HCT116 (cell line): ENCODE measurements at regions not wholly inside any gene's neighbourhood (a gene's known extent, or its start where the extent isn't known, plus 50 kb on each side); places are given as distances from the start of the nearest gene placed in this dataset.
"Not testable (repeated sequence)": the region's sequence is repeated elsewhere in the genome, so short reads cannot be mapped to it uniquely, and the experiment has no call there.

Experiments
- ATAC-seq: fragments of 200-7000 bp; cut with Tn5 transposase; 2 replicates; pipeline ENCODE4 v1.9.1; 2020; ENCODE audit warnings: mild to moderate bottlenecking, moderate library complexity
- BruUV-seq: library from RNA; stranded (reverse); fragments of 400-500 nt; replicated peaks from 2 replicates; lab custom pipeline; 2021; lab: Mats Ljungman, UMichigan
- CTCF ChIA-PET: fragments of 300-600 bp; sonication (Branson Sonifier 250); formaldehyde crosslinking; loops from one replicate; lab custom pipeline; 2021; ENCODE audit warnings: antibody characterized with exemption; lab: Charles Lee
- POLR2A ChIA-PET: fragments of 300-600, 350-600 bp; sonication (Branson Sonifier 250); formaldehyde crosslinking; loops from one replicate; lab custom pipeline; 2021; ENCODE audit warnings: antibody characterized with exemption; lab: Charles Lee
- RAD21 ChIA-PET, 2 experiments: fragments of 300-600 bp; sonication (Branson Sonifier 250); formaldehyde crosslinking; loops; one replicate each; lab custom pipeline; 2023; ENCODE audit warnings: low total read pairs in 2 of 2; ENCODE audit not compliant: uncharacterized antibody in 2 of 2, unreplicated experiment in 2 of 2, low non-redundant PET in 1 of 2; lab: Charles Lee
- DNase-seq: peaks from one replicate; pipeline ENCODE4 v3.0.0-alpha.2; 2010; ENCODE audit warnings: low read depth, low spot score
- H2AFZ ChIP-seq: fragments of 200-600 bp; shearing (Covaris generic), sonication (generic); 2 replicates; pipeline ENCODE4 v1.6.1; 2017; ENCODE audit warnings: low read depth, mixed run types, mixed read lengths, antibody characterized with exemption, low read length; ENCODE audit not compliant: poor library complexity, severe bottlenecking
- H3K27ac ChIP-seq: 2 replicates; pipeline ENCODE4 v1.5.1; 2012; ENCODE audit warnings: low read depth, low read length
- H3K27me3 ChIP-seq: fragments of 200-600 bp; sonication (generic); 2 replicates; pipeline ENCODE4 v1.6.1; 2016; ENCODE audit warnings: mixed run types, low read length, mixed read lengths; ENCODE audit not compliant: insufficient read depth
- H3K36me3 ChIP-seq, 2 experiments: fragments of 200-500 bp in 1 of 2; fragments of 200-600 bp in 1 of 2; sonication (Bioruptor generic) in 1 of 2; sonication (generic) in 1 of 2; 2 replicates each; pipeline versions ENCODE4 v1.5.1 to v1.6.1; 2014 to 2016; ENCODE audit warnings: low read length in 2 of 2, inconsistent platforms in 1 of 2, mixed read lengths in 1 of 2, mixed run types in 1 of 2; ENCODE audit not compliant: insufficient read depth in 2 of 2, control insufficient read depth in 1 of 2
- H3K4me1 ChIP-seq, 2 experiments: fragments of 200-600 bp in 1 of 2; sonication (generic) in 1 of 2; 2 replicates each; pipeline versions ENCODE4 v1.5.1 to v1.6.1; 2012 to 2017; ENCODE audit warnings: low read length in 2 of 2, inconsistent platforms in 1 of 2, mild to moderate bottlenecking in 1 of 2, mixed read lengths in 1 of 2, mixed run types in 1 of 2, moderate library complexity in 1 of 2; ENCODE audit not compliant: insufficient read depth in 2 of 2, control insufficient read depth in 1 of 2
- H3K4me2 ChIP-seq: fragments of 200-600 bp; sonication (generic); 2 replicates; pipeline ENCODE4 v1.6.1; 2017; ENCODE audit warnings: mixed run types, low read length, mixed read lengths
- H3K4me3 ChIP-seq, 2 experiments: fragments of 200-600 bp in 1 of 2; sonication (generic) in 1 of 2; replicated peaks in 1 of 2; 2 replicates each; pipeline ENCODE4 v1.5.1; 2011 to 2016; ENCODE audit warnings: low read length in 2 of 2, control low read depth in 1 of 2, low read depth in 1 of 2, mild to moderate bottlenecking in 1 of 2, mixed read lengths in 1 of 2, mixed run types in 1 of 2
- H3K79me2 ChIP-seq: fragments of 200-600 bp; sonication (generic); 2 replicates; pipeline ENCODE4 v1.6.1; 2017; ENCODE audit warnings: mild to moderate bottlenecking, mixed run types, low read length, moderate library complexity, mixed read lengths; ENCODE audit not compliant: insufficient read depth
- H3K9ac ChIP-seq: fragments of 200-600 bp; sonication (generic); 2 replicates; pipeline ENCODE4 v1.6.1; 2016; ENCODE audit warnings: low read length, mixed read lengths
- H3K9me2 ChIP-seq: fragments of 200-600 bp; sonication (generic), shearing (Covaris generic); 2 replicates; pipeline ENCODE4 v1.6.1; 2017; ENCODE audit warnings: mixed run types, mild to moderate bottlenecking, moderate library complexity; ENCODE audit not compliant: insufficient read depth
- H3K9me3 ChIP-seq, 2 experiments: fragments of 200-500 bp in 1 of 2; fragments of 200-600 bp in 1 of 2; sonication (Bioruptor generic) in 1 of 2; sonication (generic) in 1 of 2; 2 replicates each; pipeline ENCODE4 v1.6.1; 2014 to 2017; ENCODE audit warnings: low read length in 2 of 2, mixed read lengths in 2 of 2, inconsistent platforms in 1 of 2, low read depth in 1 of 2, mild to moderate bottlenecking in 1 of 2, mixed run types in 1 of 2, moderate library complexity in 1 of 2; ENCODE audit not compliant: control insufficient read depth in 1 of 2, insufficient read depth in 1 of 2
- H4K20me1 ChIP-seq: fragments of 200-600 bp; sonication (generic), shearing (Covaris generic); 2 replicates; pipeline ENCODE4 v1.6.1; 2017; ENCODE audit warnings: mixed run types, mild to moderate bottlenecking, moderate library complexity; ENCODE audit not compliant: insufficient read depth
- intact Hi-C: fragments of 100-400 bp; cut with micrococcal nuclease; formaldehyde crosslinking; loops from 2 replicates; pipeline ENCODE4 v1.10.0; 2022

DNA sequence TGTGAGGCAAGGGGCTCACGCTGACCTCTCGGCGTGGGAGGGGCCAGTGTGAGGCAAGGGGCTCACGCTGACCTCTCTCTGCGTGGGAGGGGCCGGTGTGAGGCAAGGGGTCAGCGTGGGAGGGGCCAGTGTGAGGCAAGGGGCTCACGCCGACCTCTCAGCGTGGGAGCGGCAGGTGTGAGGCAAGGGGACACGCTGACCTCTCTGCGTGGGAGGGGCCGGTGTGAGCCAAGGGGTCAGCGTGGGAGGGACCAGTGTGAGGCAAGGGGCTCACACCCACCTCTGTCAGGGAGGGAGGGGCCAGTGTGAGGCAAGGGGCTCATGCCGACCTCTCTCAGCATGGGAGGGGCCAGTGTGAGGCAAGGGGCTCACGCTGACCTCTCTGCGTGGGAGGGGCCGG lies 251.7 kb upstream of the NUPR2 start:
- H3K4me2 ChIP-seq, CTCF ChIA-PET, H3K4me3 ChIP-seq, H2AFZ ChIP-seq, RAD21 ChIA-PET, H3K9me3 ChIP-seq, H4K20me1 ChIP-seq, BruUV-seq, intact Hi-C loops, H3K9ac ChIP-seq, POLR2A ChIA-PET, H3K4me1 ChIP-seq, H3K27ac ChIP-seq, DNase-seq, H3K27me3 ChIP-seq, H3K36me3 ChIP-seq, H3K9me2 ChIP-seq, H3K79me2 ChIP-seq, ATAC-seq: not testable (repeated sequence)

DNA sequence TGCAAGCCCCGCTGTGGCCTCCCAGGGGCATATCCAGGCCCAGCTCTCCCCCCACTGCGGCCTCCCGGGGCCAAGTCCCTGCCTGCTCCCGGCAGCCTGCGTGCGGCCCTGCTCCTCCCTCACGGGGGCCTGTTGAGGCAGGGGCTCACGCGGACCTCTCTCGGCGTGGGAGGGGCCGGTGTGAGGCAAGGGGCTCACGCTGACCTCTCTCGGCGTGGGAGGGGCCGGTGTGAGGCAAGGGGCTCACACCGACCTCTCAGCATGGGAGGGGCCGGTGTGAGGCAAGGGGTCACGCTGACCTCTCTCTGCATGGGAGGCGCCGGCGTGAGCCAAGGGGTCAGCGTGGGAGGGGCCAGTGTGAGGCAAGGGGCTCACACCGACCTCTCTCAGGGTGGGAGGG lies 251.2 kb upstream of the NUPR2 start:
- H3K4me2 ChIP-seq, H2AFZ ChIP-seq, BruUV-seq, H3K79me2 ChIP-seq, H4K20me1 ChIP-seq, H3K27ac ChIP-seq, H3K9me3 ChIP-seq, H3K36me3 ChIP-seq, intact Hi-C loops, ATAC-seq, H3K27me3 ChIP-seq, H3K4me1 ChIP-seq, H3K9me2 ChIP-seq, POLR2A ChIA-PET, CTCF ChIA-PET, DNase-seq, RAD21 ChIA-PET, H3K4me3 ChIP-seq, H3K9ac ChIP-seq: not testable (repeated sequence)

GRCh38 chr7:56366701-56367100 lies 250.5 kb upstream of the NUPR2 start:
- H3K27me3 ChIP-seq, H4K20me1 ChIP-seq, intact Hi-C loops, RAD21 ChIA-PET, H2AFZ ChIP-seq, POLR2A ChIA-PET, H3K4me3 ChIP-seq, DNase-seq, ATAC-seq, H3K79me2 ChIP-seq, H3K36me3 ChIP-seq, H3K9me2 ChIP-seq, BruUV-seq, H3K27ac ChIP-seq, H3K4me1 ChIP-seq, H3K4me2 ChIP-seq, CTCF ChIA-PET, H3K9ac ChIP-seq, H3K9me3 ChIP-seq: not testable (repeated sequence)

DNA sequence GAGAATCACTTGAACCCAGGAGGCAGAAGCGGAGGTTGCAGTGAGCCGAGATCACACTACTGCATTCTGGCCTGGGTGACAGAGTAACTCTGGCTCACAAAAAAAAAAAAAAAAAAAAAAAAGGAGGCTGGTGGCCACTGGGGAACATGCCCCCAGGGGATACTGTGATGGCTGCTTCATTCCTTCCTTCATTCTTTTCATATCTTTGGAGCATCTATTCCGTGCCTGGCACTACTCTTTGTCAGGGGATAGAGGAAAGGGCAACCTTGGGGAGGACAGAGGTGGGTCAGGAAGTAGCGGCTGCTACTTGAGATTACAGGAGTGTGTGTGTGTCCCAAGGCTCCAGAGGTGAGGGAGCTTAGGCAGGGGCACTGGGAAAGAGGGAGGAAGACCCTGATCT lies 236.4 kb upstream of the NUPR2 start:
- ATAC-seq, intact Hi-C loops, H3K9ac ChIP-seq, H3K9me3 ChIP-seq, H3K79me2 ChIP-seq, H3K36me3 ChIP-seq, CTCF ChIA-PET, H3K9me2 ChIP-seq, RAD21 ChIA-PET, H3K4me2 ChIP-seq, DNase-seq, H3K4me1 ChIP-seq, H4K20me1 ChIP-seq, BruUV-seq, POLR2A ChIA-PET, H3K27me3 ChIP-seq, H3K4me3 ChIP-seq, H2AFZ ChIP-seq, H3K27ac ChIP-seq: not testable (repeated sequence)

DNA sequence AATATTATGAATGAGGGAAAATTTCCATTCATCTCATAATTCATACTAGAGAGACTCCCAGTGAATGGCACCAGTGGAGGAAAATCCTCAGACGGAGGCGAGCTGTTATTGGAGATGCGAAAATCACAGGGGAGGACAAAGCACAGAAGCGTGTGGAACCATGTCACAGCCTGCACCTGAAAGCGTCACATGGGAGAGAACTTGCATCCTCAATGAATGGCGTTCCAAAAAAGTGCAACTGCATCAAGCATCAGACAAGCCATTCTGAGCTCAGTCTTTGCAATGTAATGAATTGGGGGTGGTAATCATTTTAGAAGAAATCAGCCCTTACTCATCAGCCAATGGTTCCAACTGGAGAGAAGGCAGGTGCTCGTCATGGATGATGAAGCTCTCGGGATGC lies 235.0 kb upstream of the NUPR2 start:
- H3K4me3 ChIP-seq, H3K27me3 ChIP-seq, H3K9me3 ChIP-seq, BruUV-seq, H3K36me3 ChIP-seq, H3K4me1 ChIP-seq, ATAC-seq, H3K4me2 ChIP-seq, RAD21 ChIA-PET, POLR2A ChIA-PET, H2AFZ ChIP-seq, H4K20me1 ChIP-seq, DNase-seq, H3K79me2 ChIP-seq, CTCF ChIA-PET, H3K9me2 ChIP-seq, H3K9ac ChIP-seq, H3K27ac ChIP-seq, intact Hi-C loops: not testable (repeated sequence)
